SK-N-SH (cell line): ENCODE measurements at regions not wholly inside any gene's neighbourhood (a gene's known extent, or its start where the extent isn't known, plus 50 kb on each side); places are given as distances from the start of the nearest gene placed in this dataset.

ENCODE experiments used
- CTCF ChIA-PET: fragments of 300-600, 350-600 bp; formaldehyde crosslinking; extraction: SDS; loops from one replicate; lab custom pipeline; 2021; lab: Yijun Ruan, JAX
- POLR2A ChIA-PET: fragments of 350-600 bp; sonication (Branson Sonifier 250); formaldehyde crosslinking; extraction: SDS; loops from one replicate; lab custom pipeline; 2020; ENCODE audit warnings: antibody characterized with exemption, inconsistent platforms; lab: Yijun Ruan, JAX
- DNase-seq: peaks from one replicate; pipeline ENCODE4 v3.0.0; 2012
- H2AFZ ChIP-seq: fragments of 200-600 bp; sonication (generic); 2 replicates; pipeline ENCODE4 v1.8.1; 2016; ENCODE audit warnings: antibody characterized with exemption, mild to moderate bottlenecking, low read depth
- H3F3A ChIP-seq: fragments of 200-600 bp; sonication (generic); replicated peaks from 2 replicates; pipeline ENCODE3; 2016; ENCODE audit warnings: antibody characterized with exemption, mild to moderate bottlenecking; ENCODE audit not compliant: insufficient read depth
- H3K27ac ChIP-seq, 2 experiments: fragments of 200-500 bp in 1 of 2; fragments of 200-600 bp in 1 of 2; sonication (Bioruptor generic) in 1 of 2; sonication (generic), shearing (Covaris generic) in 1 of 2; 2 replicates each; pipeline versions ENCODE4 v1.5.1 to v1.6.1; 2014 to 2016; ENCODE audit warnings: low read depth in 2 of 2, inconsistent platforms in 1 of 2, low read length in 1 of 2, mild to moderate bottlenecking in 1 of 2, mixed read lengths in 1 of 2
- H3K27me3 ChIP-seq: fragments of 200-600 bp; sonication (generic), shearing (Covaris generic); 2 replicates; pipeline ENCODE4 v1.6.1; 2016; ENCODE audit warnings: mixed run types; ENCODE audit not compliant: insufficient read depth
- H3K36me3 ChIP-seq, 2 experiments: fragments of 200-500 bp in 1 of 2; fragments of 200-600 bp in 1 of 2; sonication (Bioruptor generic) in 1 of 2; sonication (generic) in 1 of 2; replicated peaks in 1 of 2; 2 replicates each; pipeline versions ENCODE3 to v1.5.1; 2014 to 2016; ENCODE audit warnings: low read length in 1 of 2, mild to moderate bottlenecking in 1 of 2; ENCODE audit not compliant: insufficient read depth in 2 of 2, control insufficient read depth in 1 of 2
- H3K4me1 ChIP-seq, 2 experiments: fragments of 200-500 bp in 1 of 2; fragments of 200-600 bp in 1 of 2; sonication (Bioruptor generic) in 1 of 2; sonication (generic), shearing (Covaris generic) in 1 of 2; 2 replicates each; pipeline versions ENCODE4 v1.5.1 to v1.6.1; 2014 to 2016; ENCODE audit warnings: low read depth in 1 of 2, low read length in 1 of 2, mixed run types in 1 of 2; ENCODE audit not compliant: insufficient read depth in 2 of 2, control insufficient read depth in 1 of 2
- H3K4me2 ChIP-seq: fragments of 200-600 bp; sonication (generic), shearing (Covaris generic); 2 replicates; pipeline ENCODE4 v1.6.1; 2017; ENCODE audit warnings: mixed run types
- H3K4me3 ChIP-seq, 2 experiments: fragments of 200-500 bp in 1 of 2; fragments of 200-600 bp in 1 of 2; sonication (Bioruptor generic) in 1 of 2; sonication (generic), shearing (Covaris generic) in 1 of 2; 2 replicates each; pipeline versions ENCODE4 v1.5.1 to v1.8.1; 2014 to 2016; ENCODE audit warnings: low read depth in 2 of 2, inconsistent platforms in 1 of 2, low read length in 1 of 2, mild to moderate bottlenecking in 1 of 2, mixed read lengths in 1 of 2, moderate library complexity in 1 of 2
- H3K79me2 ChIP-seq: fragments of 200-600 bp; sonication (generic); 2 replicates; pipeline ENCODE4 v1.8.1; 2017; ENCODE audit warnings: mild to moderate bottlenecking; ENCODE audit not compliant: insufficient read depth
- H3K9ac ChIP-seq: fragments of 200-600 bp; sonication (generic); 2 replicates; pipeline ENCODE4 v1.6.1; 2017; ENCODE audit warnings: mixed run types
- H3K9me2 ChIP-seq: fragments of 200-600 bp; sonication (generic); 2 replicates; pipeline ENCODE4 v1.6.1; 2017; ENCODE audit warnings: mixed run types
- H3K9me3 ChIP-seq: fragments of 200-600 bp; sonication (generic); 2 replicates; pipeline ENCODE4 v1.6.1; 2017; ENCODE audit warnings: mixed run types, mild to moderate bottlenecking, moderate library complexity
- H4K20me1 ChIP-seq: fragments of 200-600 bp; sonication (generic); 2 replicates; pipeline ENCODE4 v1.6.1; 2017; ENCODE audit warnings: mild to moderate bottlenecking, mixed run types; ENCODE audit not compliant: insufficient read depth
- ELF1 ChIP-seq: IDR thresholded peaks from 2 replicates; pipeline ENCODE4 v1.4.0; 2012
- EP300 ChIP-seq, 2 experiments: IDR thresholded peaks; 2 replicates each; pipeline versions ENCODE4 v1.4.0 to v1.6.1; 2012; ENCODE audit warnings: borderline replicate concordance in 1 of 2, low read depth in 1 of 2, low read length in 1 of 2
- FOXJ3 ChIP-seq: sonication (generic); formaldehyde crosslinking; IDR thresholded peaks from 2 replicates; pipeline ENCODE4 v1.5.1; 2020; ENCODE audit warnings: mild to moderate bottlenecking, missing genetic modification reagents
- GABPA ChIP-seq: IDR thresholded peaks from 2 replicates; pipeline ENCODE4 v1.4.0; 2012; ENCODE audit warnings: low read depth, mild to moderate bottlenecking
- IRF3 ChIP-seq: fragments of 150-350 bp; IDR thresholded peaks from 2 replicates; pipeline ENCODE4 v1.6.1; 2016; ENCODE audit warnings: mild to moderate bottlenecking, low read depth, low read length
- JUND ChIP-seq: IDR thresholded peaks from 2 replicates; pipeline ENCODE4 v1.4.0; 2012
- MEF2A ChIP-seq: IDR thresholded peaks from 2 replicates; pipeline ENCODE4 v1.4.0; 2012; ENCODE audit warnings: low read depth, borderline replicate concordance
- MXI1 ChIP-seq: IDR thresholded peaks from 2 replicates; pipeline ENCODE4 v1.6.1; 2012; ENCODE audit warnings: mild to moderate bottlenecking, low read depth, low read length, improper control_type of control experiment
- NRF1 ChIP-seq: IDR thresholded peaks from 2 replicates; pipeline ENCODE4 v1.6.1; 2012; ENCODE audit warnings: low read depth, mild to moderate bottlenecking, low read length
- POLR2AphosphoS5 ChIP-seq: IDR thresholded peaks from 2 replicates; pipeline ENCODE4 v1.6.1; 2012; ENCODE audit warnings: low read depth, low read length
- RCOR1 ChIP-seq: fragments of 150-350 bp; IDR thresholded peaks from 2 replicates; pipeline ENCODE4 v1.6.1; 2017; ENCODE audit warnings: antibody characterized with exemption, low read length
- RFX5 ChIP-seq: IDR thresholded peaks from 2 replicates; pipeline ENCODE4 v1.6.1; 2012; ENCODE audit warnings: mild to moderate bottlenecking, improper control_type of control experiment, low read length
- TAF1 ChIP-seq: IDR thresholded peaks from 2 replicates; pipeline ENCODE4 v1.6.1; 2012; ENCODE audit warnings: low read depth, mild to moderate bottlenecking, low read length, moderate library complexity, borderline replicate concordance
- TEAD4 ChIP-seq: IDR thresholded peaks from 2 replicates; pipeline ENCODE4 v1.4.0; 2012; ENCODE audit warnings: mild to moderate bottlenecking, borderline replicate concordance; ENCODE audit not compliant: insufficient read depth
- USF1 ChIP-seq: IDR thresholded peaks from 2 replicates; pipeline ENCODE4 v1.4.0; 2012; ENCODE audit warnings: low read depth, borderline replicate concordance
- USF2 ChIP-seq: fragments of 150-350 bp; IDR thresholded peaks from 2 replicates; pipeline ENCODE4 v1.6.1; 2017; ENCODE audit warnings: antibody characterized with exemption, low read length, low read depth, borderline replicate concordance
- YY1 ChIP-seq: IDR thresholded peaks from 2 replicates; pipeline ENCODE4 v1.4.0; 2012; ENCODE audit warnings: low read depth, mild to moderate bottlenecking
- WGBS: methylation state at CpG from one replicate; pipeline ENCODE4 v1.1.6; 2017; ENCODE audit warnings: low lambda C conversion rate; 5-methylcytosine and 5-hydroxymethylcytosine counted together
- TF ChIP-seq, protein P1 (sequence below): IDR thresholded peaks from 2 replicates; pipeline ENCODE4 v1.4.0; 2012; ENCODE audit warnings: low read depth
- TF ChIP-seq, protein P2 (sequence below): IDR thresholded peaks from 2 replicates; pipeline ENCODE4; 2012

DNA sequence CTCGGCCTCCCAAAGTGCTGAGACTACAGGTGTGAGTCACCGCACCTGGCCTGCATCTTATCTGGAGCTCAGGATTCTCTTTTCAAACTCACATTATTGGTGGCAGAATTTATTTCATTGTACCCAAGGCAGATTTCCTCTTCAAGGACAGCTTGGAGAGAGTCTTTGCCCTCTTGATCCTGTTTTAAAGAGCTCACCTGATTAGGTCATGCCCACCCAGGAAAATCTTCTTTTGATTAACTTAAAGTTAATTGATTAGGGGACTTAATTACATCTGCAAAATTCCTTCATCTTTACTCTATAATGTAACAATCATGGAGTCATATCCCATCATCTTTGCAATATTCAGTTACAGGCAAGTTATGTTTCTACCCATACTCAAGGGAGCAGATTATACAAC is 346.4 kb downstream of the EPHA4 start:
- H3K4me3 ChIP-seq: no peak overlapping the region
- ChIA-PET CTCF (no interaction called here), POLR2A (no interaction called here)
- H3K4me2 ChIP-seq: no peak overlapping the region
- H3K27ac ChIP-seq: no peak overlapping the region
- no peaks in the 10 kb centered on the region for H3F3A ChIP-seq
- H3K36me3 ChIP-seq: no peaks in the 10 kb centered on the region
- H3K27me3 ChIP-seq: no peaks in the 10 kb centered on the region
- no peak overlapping the region for H3K9ac ChIP-seq
- no peaks in the 10 kb centered on the region for H3K79me2 ChIP-seq
- no peak overlapping the region for H2AFZ ChIP-seq
- no peak for DNase-seq
- TF ChIP-seq TAF1 (no peak), ELF1 (no peak), USF1 (no peak), POLR2AphosphoS5 (no peak), TEAD4 (no peak), RCOR1 (no peak), IRF3 (no peak), MXI1 (no peak), USF2 (no peak), JUND (no peak), YY1 (no peak)
- TF ChIP-seq, protein P1, sequence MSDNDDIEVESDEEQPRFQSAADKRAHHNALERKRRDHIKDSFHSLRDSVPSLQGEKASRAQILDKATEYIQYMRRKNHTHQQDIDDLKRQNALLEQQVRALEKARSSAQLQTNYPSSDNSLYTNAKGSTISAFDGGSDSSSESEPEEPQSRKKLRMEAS: no peak
- TF ChIP-seq, protein P2, sequence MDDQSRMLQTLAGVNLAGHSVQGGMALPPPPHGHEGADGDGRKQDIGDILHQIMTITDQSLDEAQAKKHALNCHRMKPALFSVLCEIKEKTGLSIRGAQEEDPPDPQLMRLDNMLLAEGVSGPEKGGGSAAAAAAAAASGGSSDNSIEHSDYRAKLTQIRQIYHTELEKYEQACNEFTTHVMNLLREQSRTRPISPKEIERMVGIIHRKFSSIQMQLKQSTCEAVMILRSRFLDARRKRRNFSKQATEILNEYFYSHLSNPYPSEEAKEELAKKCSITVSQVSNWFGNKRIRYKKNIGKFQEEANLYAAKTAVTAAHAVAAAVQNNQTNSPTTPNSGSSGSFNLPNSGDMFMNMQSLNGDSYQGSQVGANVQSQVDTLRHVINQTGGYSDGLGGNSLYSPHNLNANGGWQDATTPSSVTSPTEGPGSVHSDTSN: no peak
- no peaks in the 10 kb centered on the region for H3K9me2 ChIP-seq
- no peaks in the 10 kb centered on the region for H3K9me3 ChIP-seq
- no peaks in the 10 kb centered on the region for H3K4me1 ChIP-seq
- 21% methylated on average over 2 of the region's 2 CpGs for WGBS
- H4K20me1 ChIP-seq: no peaks in the 10 kb centered on the region

DNA sequence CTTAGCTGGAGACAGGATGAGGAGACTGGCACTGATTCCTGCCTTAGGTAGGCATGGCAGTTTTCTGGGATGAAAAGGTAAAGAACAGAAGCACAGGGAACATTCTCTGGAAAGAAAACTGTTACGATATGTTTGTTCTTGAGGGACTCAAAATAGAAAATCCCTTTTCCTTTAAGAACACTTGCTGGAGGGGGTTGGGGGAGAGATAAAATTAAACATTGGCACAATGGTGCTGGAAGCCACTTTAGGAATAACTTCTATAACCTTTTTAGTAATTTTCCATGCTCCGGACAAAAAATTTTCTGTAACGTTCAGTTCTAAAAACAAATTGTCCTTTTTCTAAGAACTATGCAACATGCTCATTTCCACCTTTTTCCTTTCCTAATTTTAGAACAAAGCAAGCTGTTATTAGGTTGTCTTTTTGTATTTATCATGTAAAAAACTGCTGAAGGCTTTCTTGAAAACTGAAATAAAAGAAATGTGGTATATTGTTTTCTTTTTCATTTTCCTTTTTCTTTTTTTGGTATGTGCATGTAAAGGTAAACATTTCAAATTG is 343.8 kb downstream of the EPHA4 start:
- ChIA-PET POLR2A (no interaction called here), CTCF (no interaction called here)
- Histone ChIP-seq H3K4me2 (no peak overlapping the region), H3K27ac (no peak overlapping the region), H3K9me3 (no peaks in the 10 kb centered on the region), H3K4me1 (no peaks in the 10 kb centered on the region), H3K4me3 (no peak overlapping the region; a peak in 1 of 4 replicates), H3K79me2 (no peaks in the 10 kb centered on the region), H3K27me3 (no peaks in the 10 kb centered on the region), H4K20me1 (no peaks in the 10 kb centered on the region), H3K9ac (no peak overlapping the region), H3F3A (no peaks in the 10 kb centered on the region), H2AFZ (no peak overlapping the region), H3K9me2 (no peaks in the 10 kb centered on the region), H3K36me3 (no peaks in the 10 kb centered on the region)
- no peak for TF ChIP-seq NRF1
- TF ChIP-seq MEF2A: no peak
- TF ChIP-seq USF1: no peak
- no peak for TF ChIP-seq MXI1
- no peak for TF ChIP-seq FOXJ3 (CRISPR knock-in tag)
- TF ChIP-seq EP300 (IDR thresholded peaks at IDR 0.05; ENCODE audit: borderline replicate concordance in 1 of 2, low read depth in 1 of 2, low read length in 1 of 2): no peak
- TF ChIP-seq RFX5: no peak
- TF ChIP-seq GABPA: no peak
- TF ChIP-seq USF2: no peak
- DNase-seq: no peak
- WGBS: 37% methylated on average over 3 of the region's 3 CpGs
